ENCODE measurements at regions not wholly inside any gene's neighbourhood (a gene's known extent, or its start where the extent isn't known, plus 50 kb on each side); places are given as distances from the start of the nearest gene placed in this dataset.

DNA sequence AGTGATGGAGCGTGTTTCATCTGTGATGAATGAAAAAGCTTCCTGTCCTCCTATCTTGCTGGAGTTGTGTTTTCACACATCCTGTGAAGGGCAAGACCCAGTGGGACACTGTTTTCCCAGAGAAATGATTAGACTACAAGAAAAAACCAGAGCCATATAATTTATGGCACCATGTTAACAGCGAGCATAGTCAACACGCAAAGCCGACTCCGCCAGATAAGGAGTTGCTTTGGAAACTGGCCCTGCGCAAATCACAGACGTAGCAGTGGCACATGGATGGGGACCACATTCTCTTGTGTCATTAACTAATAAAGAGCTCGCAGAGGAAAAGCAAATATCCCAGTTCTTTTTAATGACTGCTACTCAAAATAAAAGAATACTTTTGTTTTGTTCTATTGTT lies 471.2 kb upstream of the RUNX1 start:
- TF ChIP-seq, protein P1, sequence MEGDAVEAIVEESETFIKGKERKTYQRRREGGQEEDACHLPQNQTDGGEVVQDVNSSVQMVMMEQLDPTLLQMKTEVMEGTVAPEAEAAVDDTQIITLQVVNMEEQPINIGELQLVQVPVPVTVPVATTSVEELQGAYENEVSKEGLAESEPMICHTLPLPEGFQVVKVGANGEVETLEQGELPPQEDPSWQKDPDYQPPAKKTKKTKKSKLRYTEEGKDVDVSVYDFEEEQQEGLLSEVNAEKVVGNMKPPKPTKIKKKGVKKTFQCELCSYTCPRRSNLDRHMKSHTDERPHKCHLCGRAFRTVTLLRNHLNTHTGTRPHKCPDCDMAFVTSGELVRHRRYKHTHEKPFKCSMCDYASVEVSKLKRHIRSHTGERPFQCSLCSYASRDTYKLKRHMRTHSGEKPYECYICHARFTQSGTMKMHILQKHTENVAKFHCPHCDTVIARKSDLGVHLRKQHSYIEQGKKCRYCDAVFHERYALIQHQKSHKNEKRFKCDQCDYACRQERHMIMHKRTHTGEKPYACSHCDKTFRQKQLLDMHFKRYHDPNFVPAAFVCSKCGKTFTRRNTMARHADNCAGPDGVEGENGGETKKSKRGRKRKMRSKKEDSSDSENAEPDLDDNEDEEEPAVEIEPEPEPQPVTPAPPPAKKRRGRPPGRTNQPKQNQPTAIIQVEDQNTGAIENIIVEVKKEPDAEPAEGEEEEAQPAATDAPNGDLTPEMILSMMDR (IDR thresholded peaks at IDR 0.05) = no peak
- TF ChIP-seq POLR2A (IDR thresholded peaks at IDR 0.05) = no peak

Measured in thyroid gland (tissue), 4 donors.